ENCODE measurements at regions not wholly inside any gene's neighbourhood (a gene's known extent, or its start where the extent isn't known, plus 50 kb on each side); places are given as distances from the start of the nearest gene placed in this dataset.
"Not testable (repeated sequence)": the region's sequence is repeated elsewhere in the genome, so short reads cannot be mapped to it uniquely, and the experiment has no call there.

DNA sequence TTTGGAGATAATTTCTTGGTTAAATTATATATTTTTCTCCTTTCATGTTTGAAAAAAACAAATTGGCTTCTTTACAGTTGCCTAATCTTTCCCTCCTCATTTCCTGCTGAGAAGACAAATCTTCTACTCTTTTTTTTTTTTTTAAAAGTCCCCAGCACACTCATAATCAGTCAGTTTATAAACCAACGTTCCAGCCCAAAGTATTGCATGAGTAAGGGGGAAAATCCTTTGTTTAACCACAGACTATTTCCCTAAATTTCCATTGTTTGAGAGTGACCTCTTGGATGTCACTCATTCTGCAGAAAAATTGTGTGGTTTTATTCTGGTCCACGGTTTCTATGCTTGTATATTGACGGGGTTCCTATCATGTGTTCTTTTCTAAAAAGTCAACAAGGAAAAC is 55.1 kb upstream of the TLR4 start:
- no peak for DNase-seq

DNA sequence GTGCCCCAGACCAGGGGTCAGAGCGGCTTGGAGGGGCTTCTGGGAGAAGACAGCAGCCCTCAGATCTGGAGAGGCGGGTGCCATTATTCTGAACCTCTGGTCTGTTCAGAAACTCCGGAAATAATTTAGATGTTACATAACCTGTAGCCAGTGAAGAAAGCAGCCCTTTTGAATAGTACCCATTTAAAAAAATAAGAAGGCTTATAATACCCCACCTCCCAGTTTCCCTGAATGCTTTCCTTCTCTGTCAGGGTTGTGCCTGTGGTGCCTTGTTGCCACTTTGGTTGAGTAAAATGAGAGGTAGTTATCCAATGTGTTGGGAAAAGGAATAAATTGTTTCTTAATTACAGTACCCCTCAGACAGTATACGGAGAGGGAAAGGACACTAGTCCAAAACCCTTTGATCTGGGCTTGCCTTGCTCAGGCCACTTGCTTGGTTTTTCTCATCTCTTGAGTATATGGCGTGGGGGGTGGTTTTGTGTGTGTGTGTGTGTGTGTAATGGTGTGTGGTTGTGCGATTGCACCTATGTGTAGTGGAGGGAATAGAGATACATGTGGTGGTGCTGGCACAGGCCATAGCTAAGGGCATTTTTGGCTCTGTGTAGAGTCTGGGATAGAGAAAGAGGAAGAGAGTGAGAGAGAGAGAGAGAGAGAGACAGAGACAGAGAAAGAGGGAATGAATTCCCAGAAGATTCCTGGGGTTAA is 59.1 kb upstream of the TLR4 start:
- DNase-seq, result peak; percentile 7

DNA sequence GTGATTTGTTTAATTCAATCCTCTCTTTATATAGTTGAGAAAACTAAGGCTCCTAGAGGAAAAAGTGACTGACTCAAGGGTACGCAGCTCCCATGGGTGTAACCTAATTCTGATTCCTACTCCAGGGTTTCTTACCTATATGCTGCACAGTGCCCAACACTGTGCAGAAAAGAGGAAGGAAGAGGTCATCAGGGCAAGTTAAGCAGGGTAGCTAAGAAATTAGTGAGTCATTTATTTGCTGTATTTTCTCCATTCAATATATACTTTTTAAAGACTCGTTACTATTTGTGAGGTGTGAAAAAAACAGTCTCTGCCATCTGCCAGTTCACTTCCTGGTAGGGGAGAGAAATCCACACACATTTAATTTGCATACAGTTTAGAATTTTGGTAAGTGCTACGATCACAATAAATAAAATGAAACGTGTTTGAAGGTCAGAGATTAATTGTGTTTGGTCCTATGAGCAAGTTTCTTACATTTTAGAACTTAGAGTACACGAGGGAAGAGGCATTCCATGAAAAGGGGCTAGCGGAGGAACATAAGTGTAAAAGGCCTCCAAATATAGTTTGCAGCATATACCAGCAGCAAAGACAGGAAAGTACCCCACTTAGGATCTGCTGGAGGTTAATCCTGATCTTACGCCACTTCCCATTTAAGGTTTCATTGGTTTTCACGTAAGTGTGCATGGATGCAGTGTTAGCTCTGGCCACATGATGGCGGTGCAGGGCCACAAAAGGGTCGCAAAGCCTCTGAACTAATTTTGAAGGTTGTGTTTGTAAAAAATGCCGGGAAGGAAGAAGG is 59.9 kb upstream of the TLR4 start:
- DNase-seq, result peak; percentile 13

DNA sequence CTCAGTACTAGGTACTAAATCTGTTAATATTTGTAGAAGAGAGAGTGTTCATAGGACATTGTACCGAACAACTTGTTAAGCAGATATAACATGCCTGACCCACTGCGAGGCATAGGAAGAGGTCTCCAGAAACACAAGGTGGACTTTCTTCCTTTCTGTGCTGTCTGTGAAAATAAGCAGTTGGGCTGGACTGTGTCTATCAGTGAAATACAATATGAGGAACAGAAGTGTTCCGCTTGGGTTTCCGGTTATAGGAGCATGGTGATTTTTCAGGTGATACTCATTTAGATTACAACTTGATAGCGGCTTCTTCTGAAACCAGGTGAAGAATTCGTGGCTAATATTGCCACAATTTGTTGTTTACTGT is 60.9 kb upstream of the TLR4 start:
- DNase-seq, result no peak

DNA sequence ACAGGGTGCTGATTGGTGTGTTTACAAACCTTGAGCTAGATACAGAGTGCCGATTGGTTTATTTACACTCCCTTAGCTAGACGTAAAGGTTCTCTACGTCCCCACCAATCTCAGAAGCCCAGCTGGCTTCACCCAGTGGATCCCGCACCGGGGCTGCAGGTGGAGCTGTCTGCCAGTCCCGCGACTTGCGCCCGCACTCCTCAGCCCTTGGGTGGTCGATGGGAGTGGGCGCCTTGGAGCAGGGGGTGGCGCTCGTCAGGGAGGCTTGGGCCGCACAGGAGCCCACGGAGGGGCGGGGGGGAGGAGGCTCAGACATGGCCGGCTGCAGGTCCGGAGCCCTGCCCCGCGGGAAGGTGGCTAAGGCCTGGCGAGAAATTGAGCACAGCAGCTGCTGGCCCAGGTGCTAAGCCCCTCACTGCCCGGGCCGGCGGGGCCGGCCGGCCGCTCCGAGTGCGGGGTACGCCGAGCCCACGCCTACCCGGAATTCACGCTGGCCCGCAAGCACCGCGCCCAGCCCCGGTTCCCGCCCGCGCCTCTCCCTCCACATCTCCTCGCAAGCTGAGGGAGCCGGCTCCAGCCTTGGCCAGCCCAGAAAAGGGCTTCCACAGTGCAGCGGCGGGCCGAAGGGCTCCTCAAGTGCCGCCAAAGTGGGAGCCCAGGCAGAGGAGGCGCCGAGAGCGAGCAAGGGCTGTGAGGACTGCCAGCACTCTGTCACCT is 61.5 kb upstream of the TLR4 start:
- DNase-seq, result not testable (repeated sequence)

GRCh38 chr9:117636681-117637080 is 67.5 kb upstream of the TLR4 start:
- DNase-seq, result no peak

GRCh38 chr9:117625154-117625553 is 79.0 kb upstream of the TLR4 start:
- DNase-seq, result no peak

GRCh38 chr9:117624106-117624505 is 80.1 kb upstream of the TLR4 start:
- no peak for DNase-seq

DNA sequence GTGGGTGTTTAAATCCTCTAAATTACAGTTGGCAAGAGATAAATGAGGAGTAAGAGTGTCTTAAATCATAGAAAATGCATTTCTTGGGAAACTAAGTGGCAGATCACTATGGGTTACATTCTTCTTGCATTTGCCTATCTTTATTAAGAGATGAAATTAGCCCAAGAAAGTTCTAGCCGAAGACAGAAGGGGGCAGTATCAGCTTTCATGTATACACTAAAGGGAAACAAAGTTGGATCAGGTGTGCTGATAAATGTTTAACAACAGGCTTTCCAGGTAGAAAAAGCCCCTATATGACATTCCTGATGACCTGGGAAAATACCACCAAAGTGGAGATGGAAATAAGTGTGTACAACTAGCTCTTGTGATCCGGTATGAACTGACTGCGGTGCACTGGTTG is 81.9 kb upstream of the TLR4 start:
- no peak for DNase-seq

DNA sequence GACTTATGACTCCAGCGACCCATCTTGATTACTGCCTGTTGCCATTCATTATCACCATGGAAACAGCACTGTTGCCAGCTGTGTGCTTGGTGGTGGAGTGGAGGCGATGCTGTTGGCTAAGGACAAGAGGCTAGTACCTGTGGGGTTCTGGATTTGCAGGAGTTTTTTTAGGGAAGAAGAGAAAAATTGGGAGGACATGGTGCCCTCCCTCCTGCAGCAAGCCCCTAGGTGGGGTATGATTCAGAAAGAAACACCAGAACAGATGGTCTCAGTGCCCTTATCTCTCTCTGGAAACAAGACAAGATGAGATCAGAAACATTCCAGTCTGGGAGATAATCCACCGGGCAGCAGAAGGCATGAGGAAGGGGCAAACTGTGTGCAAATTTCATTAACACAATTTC is 87.8 kb upstream of the TLR4 start:
- DNase-seq, result peak; percentile 76

DNA sequence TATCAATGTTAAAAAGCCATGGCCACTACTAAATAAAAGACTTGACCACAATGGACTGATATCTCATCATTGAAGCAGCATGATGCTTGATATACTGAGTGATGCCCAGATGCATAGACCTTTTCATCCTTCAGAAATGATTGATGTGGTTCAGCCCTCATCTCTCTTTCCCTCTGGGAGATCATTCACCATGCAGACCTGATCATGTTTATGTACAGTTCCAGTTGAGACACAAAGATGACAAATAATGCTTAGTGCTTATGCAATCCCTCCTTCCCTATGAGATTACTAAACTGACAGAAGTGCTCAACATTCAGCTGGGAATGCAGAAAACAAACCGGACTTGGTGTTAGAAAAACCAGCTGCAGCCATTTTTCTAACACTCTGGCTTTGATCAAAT is 91.9 kb upstream of the TLR4 start:
- no peak for DNase-seq

DNA sequence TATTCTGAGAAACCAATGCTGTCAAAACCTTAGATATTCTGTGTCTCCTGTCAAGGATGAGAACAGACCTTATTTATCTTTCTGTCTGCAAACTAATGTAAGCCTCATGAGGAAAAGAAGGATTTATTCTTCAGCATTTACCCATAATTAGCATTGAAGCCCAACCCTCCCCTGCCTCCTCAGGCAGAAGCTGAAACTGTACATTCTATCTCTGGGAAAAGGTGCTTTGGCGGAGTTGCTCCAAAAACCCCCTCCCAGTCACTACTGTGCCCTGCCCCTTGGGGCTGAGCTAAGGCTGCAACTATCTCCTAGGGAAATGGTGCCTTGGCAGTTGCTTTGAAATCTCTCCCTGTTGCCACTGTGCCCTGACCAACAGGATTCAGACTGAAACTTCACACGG is 106.2 kb upstream of the TLR4 start:
- no peak for DNase-seq

- no peak for DNase-seq
Observed at GRCh38 chr9:117596678-117597077, 107.5 kb upstream of the TLR4 start.

- DNase-seq, result no peak
Observed at GRCh38 chr9:117595650-117596049, 108.6 kb upstream of the TLR4 start.

DNA sequence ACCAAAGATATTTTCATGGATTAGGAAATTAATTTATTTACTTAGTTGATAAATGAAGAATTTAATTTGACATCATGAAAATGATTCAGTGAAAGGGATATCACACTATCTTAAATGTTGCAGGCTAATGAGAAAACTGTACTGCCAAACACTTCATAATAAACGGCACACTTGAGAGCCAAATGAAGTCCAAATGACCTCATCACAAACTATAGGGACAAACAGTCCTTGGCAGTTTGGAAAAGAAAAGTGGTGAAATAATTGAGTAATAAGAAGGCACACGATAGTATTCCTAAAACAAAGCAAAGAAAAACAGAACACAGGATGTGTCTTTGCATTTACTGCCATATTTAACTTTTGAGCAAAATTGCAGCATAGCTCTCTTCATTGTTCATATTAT is 116.9 kb upstream of the TLR4 start:
- DNase-seq, result no peak

DNA sequence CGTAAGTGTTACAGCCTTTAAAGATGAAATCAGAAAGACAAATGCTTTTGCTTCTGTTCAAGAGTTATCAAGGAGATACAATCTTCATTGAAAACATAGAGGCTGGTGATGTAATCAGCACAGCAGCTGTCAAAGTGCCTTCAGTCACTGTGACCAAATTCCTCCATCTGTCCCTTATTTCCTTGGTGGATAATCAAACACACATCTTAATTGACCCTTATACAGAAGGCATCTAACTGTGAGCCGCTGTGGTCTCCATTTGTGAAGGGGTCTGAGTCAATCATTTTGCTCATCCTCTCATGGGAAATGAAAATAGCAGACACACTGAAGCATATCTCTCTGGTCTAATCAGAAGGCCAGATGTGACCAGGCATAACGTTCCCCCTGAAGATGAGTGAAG is 130.1 kb upstream of the TLR4 start:
- peak; percentile 86 for DNase-seq

DNA sequence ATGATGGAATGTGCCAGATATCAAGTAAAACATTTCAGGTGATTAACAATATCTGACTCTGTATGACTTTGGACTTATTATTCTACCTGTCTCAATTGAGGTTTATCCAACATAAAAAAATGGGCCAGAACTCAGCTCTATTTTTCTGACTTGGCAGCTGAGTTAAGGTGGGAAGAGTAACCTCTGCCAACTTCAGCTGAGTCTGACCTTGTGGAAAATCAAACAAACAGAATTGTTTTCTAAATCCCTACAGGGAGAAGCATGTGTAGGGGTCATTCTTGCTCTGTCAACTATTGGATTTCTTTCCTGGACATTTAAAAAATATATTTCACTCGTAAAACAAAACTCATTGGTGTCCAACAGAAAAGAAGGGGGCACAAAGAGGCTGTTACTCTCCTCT is 139.4 kb upstream of the TLR4 start:
- no peak for DNase-seq

DNA sequence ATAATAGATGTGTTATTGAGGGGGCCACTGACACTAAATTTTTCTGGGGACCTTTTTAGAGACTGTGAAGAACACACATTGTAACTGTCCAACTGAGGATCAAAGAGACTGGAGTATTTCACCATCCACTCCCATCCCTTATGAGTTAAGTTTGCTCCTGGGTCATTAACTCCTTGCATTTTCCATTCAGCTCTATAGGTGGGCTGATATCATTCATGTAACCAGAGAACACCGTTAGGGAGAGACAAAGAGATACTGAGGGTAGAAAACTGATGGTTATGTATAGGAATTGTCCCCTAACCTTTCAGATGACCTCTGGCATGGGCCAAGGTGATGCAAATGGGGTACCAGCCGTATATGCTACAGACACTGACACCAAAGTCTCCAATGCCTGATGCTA is 142.4 kb upstream of the TLR4 start:
- no peak for DNase-seq

GRCh38 chr9:117555964-117556629 is 141.2 kb upstream of the ASTN2 start:
- no peak for DNase-seq

- no peak for DNase-seq
Observed at GRCh38 chr9:117552811-117553210, 138.0 kb upstream of the ASTN2 start.

DNA sequence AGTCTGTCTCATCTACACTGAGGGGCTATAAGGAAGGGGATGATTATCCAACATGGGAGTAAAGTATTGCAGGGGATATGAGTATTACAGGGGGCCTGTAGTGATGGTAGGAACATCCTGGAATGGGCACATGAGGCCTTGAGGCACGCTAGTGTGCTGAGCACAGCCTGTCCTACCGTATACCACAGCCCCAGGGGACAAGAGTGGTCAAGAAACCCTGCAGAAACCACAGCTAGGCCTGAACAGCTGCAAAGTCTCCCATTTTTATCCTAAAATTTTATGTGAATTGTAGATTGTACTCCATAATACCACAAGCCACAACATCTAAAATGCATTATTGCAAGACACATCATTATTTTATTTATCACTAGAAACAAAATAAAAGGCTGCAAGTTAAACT is 136.3 kb upstream of the ASTN2 start:
- no peak for DNase-seq

DNA sequence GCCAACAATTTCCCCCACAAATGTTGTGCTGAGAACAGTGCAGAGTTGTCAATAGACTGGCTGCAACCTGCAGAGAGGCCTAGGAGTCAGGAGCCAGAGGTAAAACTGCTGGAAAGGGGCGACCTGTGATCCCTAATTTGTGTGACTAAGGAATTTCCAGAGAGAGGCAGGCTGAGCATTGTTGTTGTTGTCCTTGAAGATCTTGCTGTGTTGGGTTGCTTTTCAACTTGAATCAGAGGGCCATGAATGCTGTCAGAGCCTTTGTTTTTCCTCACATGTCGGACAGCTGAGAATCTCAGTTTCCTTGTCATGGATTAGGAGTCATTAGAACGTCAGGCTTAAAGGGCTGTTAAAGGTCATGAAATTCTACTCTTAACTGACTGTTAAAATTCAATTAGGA is 134.6 kb upstream of the ASTN2 start:
- no peak for DNase-seq

DNA sequence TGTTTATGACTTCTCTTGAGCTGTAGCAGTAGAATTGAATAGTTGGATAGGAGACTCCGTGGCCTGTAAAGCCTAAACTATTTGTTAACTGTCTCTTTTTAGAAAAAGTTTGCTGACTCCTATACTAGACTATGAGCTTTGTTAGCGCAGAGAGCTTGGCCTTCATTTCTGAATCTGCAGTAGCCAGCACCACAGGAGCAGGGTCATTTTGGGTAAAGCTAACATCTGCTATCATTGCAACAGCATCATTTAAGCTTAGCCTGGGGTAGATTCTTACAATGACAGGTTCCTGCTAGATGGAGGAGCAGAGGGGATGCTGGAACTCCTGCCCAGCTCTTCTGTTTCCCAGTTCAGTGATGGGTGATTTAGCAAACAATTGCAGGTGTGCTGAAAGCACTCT is 133.7 kb upstream of the ASTN2 start:
- DNase-seq, result no peak

- no peak for DNase-seq
Observed at GRCh38 chr9:117547904-117548303, 133.0 kb upstream of the ASTN2 start.

Data from DMS 273 treated with DMSO at 0.1 percent for 48 hours (cell line).